HEK293 (cell line): ENCODE measurements at regions not wholly inside any gene's neighbourhood (a gene's known extent, or its start where the extent isn't known, plus 50 kb on each side); places are given as distances from the start of the nearest gene placed in this dataset.
"Not testable (repeated sequence)": the region's sequence is repeated elsewhere in the genome, so short reads cannot be mapped to it uniquely, and the experiment has no call there.

Experiments
- CTCF ChIA-PET: fragments of 350-600 bp; formaldehyde crosslinking; extraction: SDS; loops from one replicate; lab custom pipeline; 2021; ENCODE audit warnings: antibody characterized with exemption; lab: Yijun Ruan, JAX
- POLR2A ChIA-PET: fragments of 300-600 bp; formaldehyde crosslinking; extraction: SDS; loops from one replicate; lab custom pipeline; 2020; ENCODE audit warnings: antibody characterized with exemption, inconsistent platforms; lab: Yijun Ruan, JAX
- H3K27ac ChIP-seq: fragments of 200-500 bp; sonication (Bioruptor generic); 2 replicates; pipeline ENCODE4 v1.5.1; 2014; ENCODE audit warnings: low read depth, low read length, control low read depth, inconsistent platforms; ENCODE audit errors: extremely low read depth
- H3K36me3 ChIP-seq, 2 experiments: fragments of 200-500 bp in 1 of 2; sonication (Bioruptor generic) in 1 of 2; 1 replicate in 1 of 2; 2 replicates in 1 of 2; pipeline ENCODE4 v1.5.1; 2014 to 2017; ENCODE audit warnings: inconsistent platforms in 2 of 2, low read length in 2 of 2; ENCODE audit not compliant: control insufficient read depth in 2 of 2, insufficient read depth in 1 of 2
- H3K4me1 ChIP-seq: fragments of 200-500 bp; sonication (Bioruptor generic); 2 replicates; pipeline ENCODE4 v1.5.1; 2014; ENCODE audit warnings: mild to moderate bottlenecking, low read length, inconsistent platforms; ENCODE audit not compliant: control insufficient read depth, insufficient read depth
- H3K4me3 ChIP-seq: 2 replicates; pipeline ENCODE4 v1.5.1; 2011; ENCODE audit warnings: low read depth, mild to moderate bottlenecking, control low read depth, low read length, moderate library complexity
- H3K9me3 ChIP-seq: fragments of 200-500 bp; sonication (Bioruptor generic); 2 replicates; pipeline ENCODE4 v1.5.1; 2014; ENCODE audit warnings: low read depth, low read length, inconsistent platforms; ENCODE audit not compliant: control insufficient read depth, insufficient read depth
- FEZF1 ChIP-seq: fragments of 450-650 bp; formaldehyde crosslinking; IDR thresholded peaks from 2 replicates; pipeline ENCODE4 v1.5.1; 2016; ENCODE audit warnings: missing biosample characterization, missing genetic modification characterization
- GLI4 ChIP-seq: fragments of 450-650 bp; formaldehyde crosslinking; IDR thresholded peaks from 2 replicates; pipeline ENCODE4 v1.5.1; 2016; ENCODE audit warnings: missing biosample characterization, missing genetic modification characterization
- SALL2 ChIP-seq: fragments of 450-650 bp; formaldehyde crosslinking; IDR thresholded peaks from 2 replicates; pipeline ENCODE4 v1.5.0; 2017; ENCODE audit warnings: missing biosample characterization, mild to moderate bottlenecking, missing genetic modification characterization, borderline replicate concordance
- ZNF132 ChIP-seq: fragments of 450-650 bp; formaldehyde crosslinking; IDR thresholded peaks from 2 replicates; pipeline ENCODE4 v1.5.1; 2017; ENCODE audit warnings: missing biosample characterization, missing genetic modification characterization, borderline replicate concordance
- ZNF518A ChIP-seq: fragments of 450-650 bp; formaldehyde crosslinking; conservative IDR thresholded peaks from 2 replicates; pipeline ENCODE4 v1.5.1; 2016; ENCODE audit warnings: low read depth, missing biosample characterization, missing genetic modification characterization
- ZNF670 ChIP-seq: fragments of 450-650 bp; formaldehyde crosslinking; IDR thresholded peaks from 2 replicates; pipeline ENCODE4 v1.5.1; 2016; ENCODE audit warnings: missing biosample characterization, missing genetic modification characterization, low read depth
- ZNF704 ChIP-seq: fragments of 450-650 bp; formaldehyde crosslinking; IDR thresholded peaks from 2 replicates; pipeline ENCODE4 v1.5.1; 2016; ENCODE audit warnings: missing biosample characterization, missing genetic modification characterization
- ZNF776 ChIP-seq: fragments of 450-650 bp; formaldehyde crosslinking; IDR thresholded peaks from 2 replicates; pipeline ENCODE4 v1.5.0; 2017; ENCODE audit warnings: missing biosample characterization, missing genetic modification characterization, borderline replicate concordance

- Histone ChIP-seq H3K4me1 (no peaks in the 10 kb centered on the region), H3K27ac (no peak overlapping the region), H3K36me3 (no peaks in the 10 kb centered on the region), H3K9me3 (no peaks in the 10 kb centered on the region), H3K4me3 (no peak overlapping the region)
- CTCF ChIA-PET: interaction anchor here (0.7 kb wide), 1 partner anchor 60 kb away, joined by 3 read pairs; no protein-coding TSS in a partner anchor
- no peak for TF ChIP-seq ZNF670 (tag by site-specific recombination)
- POLR2A ChIA-PET: no interaction called here
Observed at GRCh38 chr11:25794804-25795203, 537.1 kb upstream of the ANO3 start.

GRCh38 chr11:25816411-25816810 is 515.5 kb upstream of the ANO3 start:
- Histone ChIP-seq H3K9me3 (no peaks in the 10 kb centered on the region), H3K36me3 (no peaks in the 10 kb centered on the region)
- POLR2A ChIA-PET: no interaction called here
- no peak for TF ChIP-seq SALL2 (tag by site-specific recombination)
- no peak for TF ChIP-seq ZNF132 (tag by site-specific recombination)
- TF ChIP-seq ZNF518A: no peak
- no peak for TF ChIP-seq ZNF704 (tag by site-specific recombination)
- no peak for TF ChIP-seq FEZF1 (tag by site-specific recombination)
- TF ChIP-seq, all 188 proteins: peak for 0
- Histone ChIP-seq H3K4me3 (no peak overlapping the region), H3K4me1 (no peaks in the 10 kb centered on the region), H3K27ac (no peak overlapping the region)
- CTCF ChIA-PET: no interaction called here

- Histone ChIP-seq H3K27ac (no peak overlapping the region), H3K4me1 (no peaks in the 10 kb centered on the region), H3K9me3 (no peaks in the 10 kb centered on the region), H3K36me3 (no peaks in the 10 kb centered on the region), H3K4me3 (no peak overlapping the region)
- TF ChIP-seq ZNF776 (tag by site-specific recombination) (no peak), GLI4 (tag by site-specific recombination) (no peak)
- ChIA-PET POLR2A (no interaction called here), CTCF (no interaction called here)
Observed at GRCh38 chr11:25824688-25825087, 507.2 kb upstream of the ANO3 start.

GRCh38 chr11:25831485-25831884 is 500.4 kb upstream of the ANO3 start:
- H3K27ac ChIP-seq, H3K9me3 ChIP-seq, H3K36me3 ChIP-seq, CTCF ChIA-PET, POLR2A ChIA-PET, H3K4me1 ChIP-seq, H3K4me3 ChIP-seq: not testable (repeated sequence)
